BLaER1 (cell line): ENCODE measurements at regions not wholly inside any gene's neighbourhood (a gene's known extent, or its start where the extent isn't known, plus 50 kb on each side); places are given as distances from the start of the nearest gene placed in this dataset.

ENCODE experiments used
- H3K27ac ChIP-seq: shearing (Covaris generic); formaldehyde crosslinking; 2 replicates; pipeline ENCODE4 v1.8.1; 2022
- H3K27me3 ChIP-seq: shearing (Covaris generic); formaldehyde crosslinking; 2 replicates; pipeline ENCODE4 v1.8.1; 2022
- H3K36me3 ChIP-seq: shearing (Covaris generic); formaldehyde crosslinking; 2 replicates; pipeline ENCODE4 v1.8.1; 2022
- H3K4me1 ChIP-seq: shearing (Covaris generic); formaldehyde crosslinking; 2 replicates; pipeline ENCODE4 v1.8.1; 2022
- H3K4me2 ChIP-seq: shearing (Covaris generic); formaldehyde crosslinking; 2 replicates; pipeline ENCODE4 v1.8.1; 2022
- H3K4me3 ChIP-seq: shearing (Covaris generic); formaldehyde crosslinking; 2 replicates; pipeline ENCODE4 v1.8.1; 2022
- H3K9ac ChIP-seq: shearing (Covaris generic); formaldehyde crosslinking; 2 replicates; pipeline ENCODE4 v1.8.1; 2022
- H3K9me3 ChIP-seq: shearing (Covaris generic); formaldehyde crosslinking; 2 replicates; pipeline ENCODE4 v1.8.1; 2022
- H4K20me1 ChIP-seq: shearing (Covaris generic); formaldehyde crosslinking; 2 replicates; pipeline ENCODE4 v1.8.1; 2022
- Cebpa-rat ChIP-seq: shearing (Covaris generic); IDR thresholded peaks from 2 replicates; pipeline ENCODE4 v1.8.1; 2022

DNA sequence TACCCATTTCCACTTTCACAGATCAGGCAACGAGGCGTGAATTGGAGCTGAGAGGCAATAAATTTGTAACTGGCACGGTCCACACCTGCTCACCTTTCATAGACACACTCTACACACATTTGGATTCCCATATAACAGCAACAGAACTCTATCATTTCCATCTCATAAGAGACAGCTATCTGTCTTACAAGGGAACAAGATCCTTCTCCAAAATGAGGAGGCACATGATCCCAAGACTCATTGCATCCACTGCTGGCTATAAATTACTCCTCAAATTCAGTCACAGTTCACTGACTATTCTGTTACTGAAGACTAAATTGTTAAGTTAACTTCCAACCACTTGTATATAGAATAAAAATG lies 342.8 kb downstream of the MATN1 start:
- H3K4me1 ChIP-seq: peaks cover 48% of the 10 kb centered on the region
- H3K36me3 ChIP-seq: no peaks in the 10 kb centered on the region
- H3K4me3 ChIP-seq: no peak overlapping the region
- H3K9me3 ChIP-seq: no peaks in the 10 kb centered on the region
- H3K27ac ChIP-seq: no peak overlapping the region
- H3K27me3 ChIP-seq: 0 out of 2 replicates have a peak, but pooled peaks cover 9% of the 10 kb centered on the region
- no peak for TF ChIP-seq Cebpa-rat
- peak overlapping the region; percentile 90 for H3K4me2 ChIP-seq
- H3K9ac ChIP-seq: no peak overlapping the region
- H4K20me1 ChIP-seq: no peaks in the 10 kb centered on the region

DNA sequence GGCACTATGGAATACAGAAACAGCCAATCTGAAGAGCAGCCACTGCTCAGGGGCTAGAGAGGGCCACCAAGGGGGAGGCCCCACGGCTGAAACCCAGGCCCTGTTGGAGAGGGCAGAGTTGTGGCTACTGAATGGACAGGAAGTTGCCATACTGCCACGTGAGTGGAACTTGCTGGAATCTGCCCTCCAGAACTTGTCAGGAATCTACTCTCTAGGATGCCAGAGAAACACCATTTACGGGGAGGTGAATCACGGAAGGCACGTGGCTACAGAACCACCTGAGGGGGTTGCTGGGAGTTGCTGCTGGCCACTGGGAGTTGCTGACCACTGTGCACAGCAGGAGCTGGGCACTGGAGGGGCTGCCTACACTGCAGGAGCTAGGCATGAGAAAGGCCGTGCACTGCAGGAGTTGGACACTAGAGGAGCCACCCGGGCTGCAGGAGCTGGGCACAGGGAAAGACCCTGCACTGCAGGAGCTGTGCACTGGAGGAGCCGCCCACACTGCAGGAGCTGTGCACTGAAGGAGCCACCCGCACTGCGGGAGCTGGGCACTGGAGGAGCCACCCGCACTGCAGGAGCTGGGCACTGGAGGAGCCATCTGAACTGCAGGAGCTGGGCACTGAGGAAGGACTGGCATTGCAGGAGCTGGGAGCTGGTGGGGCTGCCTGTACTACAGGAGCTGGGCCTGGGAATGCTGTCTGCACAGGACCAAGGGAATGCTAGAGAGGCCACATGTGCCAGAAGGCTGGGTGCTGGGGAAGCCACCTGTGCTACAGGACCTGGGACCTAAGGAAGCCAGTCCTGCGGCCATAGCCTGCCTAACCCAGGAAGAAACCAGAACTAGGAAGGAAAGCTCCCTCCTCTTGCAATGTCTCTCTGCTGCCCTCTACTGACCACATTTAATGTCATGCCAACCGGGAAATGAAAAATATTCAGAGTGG lies 343.4 kb downstream of the MATN1 start:
- Histone ChIP-seq H3K36me3 (no peaks in the 10 kb centered on the region), H3K4me2 (peak overlapping the region; percentile 90), H3K27ac (peak overlapping the region; percentile 85), H3K4me1 (peaks cover 48% of the 10 kb centered on the region), H3K9ac (peak overlapping the region; percentile 58), H3K9me3 (no peaks in the 10 kb centered on the region), H3K27me3 (0 out of 2 replicates have a peak, but pooled peaks cover 9% of the 10 kb centered on the region), H3K4me3 (peak overlapping the region; percentile 41), H4K20me1 (no peaks in the 10 kb centered on the region)
- TF ChIP-seq Cebpa-rat: no peak

DNA sequence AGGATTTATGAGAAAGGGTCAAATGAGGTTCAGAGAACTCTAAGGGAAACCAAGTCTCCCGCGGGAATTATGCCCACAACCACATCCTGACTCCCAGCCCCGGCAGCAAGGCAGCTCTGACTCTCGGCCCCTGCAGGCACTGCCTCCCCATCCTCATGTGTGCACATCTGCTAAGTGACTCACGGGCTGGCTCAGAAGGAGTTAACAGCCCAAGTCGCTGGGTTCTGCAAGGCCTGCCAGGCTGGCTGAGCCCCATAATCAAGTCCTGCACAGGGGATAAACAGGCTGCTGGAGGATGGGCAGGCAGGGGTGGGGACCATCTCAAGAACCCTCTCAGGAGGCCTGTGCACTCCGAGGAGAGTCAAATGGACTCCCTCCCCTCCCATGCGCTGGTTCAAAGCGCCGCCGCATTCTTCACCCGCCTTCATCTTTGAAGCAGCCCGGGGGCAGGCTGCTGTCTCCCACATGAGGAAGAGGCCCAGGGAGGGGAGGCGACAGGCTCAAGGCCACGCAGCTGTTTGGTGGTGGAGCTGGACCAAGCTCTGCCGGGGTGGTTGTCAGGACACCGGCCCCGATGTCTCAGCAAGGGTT lies 344.3 kb downstream of the MATN1 start:
- H3K9me3 ChIP-seq: no peaks in the 10 kb centered on the region
- peak overlapping the region; percentile 58 for H3K9ac ChIP-seq
- peak overlapping the region; percentile 85 for H3K27ac ChIP-seq
- H3K4me3 ChIP-seq: peak overlapping the region; percentile 41
- H3K36me3 ChIP-seq: no peaks in the 10 kb centered on the region
- no peak for TF ChIP-seq Cebpa-rat
- 0 out of 2 replicates have a peak, but pooled peaks cover 9% of the 10 kb centered on the region for H3K27me3 ChIP-seq
- H4K20me1 ChIP-seq: no peaks in the 10 kb centered on the region
- peaks cover 48% of the 10 kb centered on the region for H3K4me1 ChIP-seq
- H3K4me2 ChIP-seq: peak overlapping the region; percentile 90

GRCh38 chr1:30378003-30378596 lies 345.3 kb downstream of the MATN1 start:
- Histone ChIP-seq H3K9me3 (no peaks in the 10 kb centered on the region), H3K9ac (no peak overlapping the region; the same call in 1 of the 2 replicates), H3K4me2 (peak overlapping the region; percentile 90), H4K20me1 (no peaks in the 10 kb centered on the region), H3K4me3 (no peak overlapping the region), H3K27me3 (0 out of 2 replicates have a peak, but pooled peaks cover 9% of the 10 kb centered on the region), H3K4me1 (peaks cover 55% of the 10 kb centered on the region), H3K27ac (peak overlapping the region; percentile 68), H3K36me3 (no peaks in the 10 kb centered on the region)
- TF ChIP-seq Cebpa-rat: no peak

GRCh38 chr1:30377230-30378002 lies 346.0 kb downstream of the MATN1 start:
- H3K9me3 ChIP-seq: no peaks in the 10 kb centered on the region
- peaks cover 62% of the 10 kb centered on the region for H3K4me1 ChIP-seq
- H3K27ac ChIP-seq: peak overlapping the region; percentile 68; the same call in 1 of the 2 replicates
- no peak overlapping the region for H3K9ac ChIP-seq
- no peaks in the 10 kb centered on the region for H3K36me3 ChIP-seq
- 0 out of 2 replicates have a peak, but pooled peaks cover 9% of the 10 kb centered on the region for H3K27me3 ChIP-seq
- H3K4me3 ChIP-seq: no peak overlapping the region
- no peaks in the 10 kb centered on the region for H4K20me1 ChIP-seq
- TF ChIP-seq Cebpa-rat: no peak
- peak overlapping the region; percentile 90 for H3K4me2 ChIP-seq

DNA sequence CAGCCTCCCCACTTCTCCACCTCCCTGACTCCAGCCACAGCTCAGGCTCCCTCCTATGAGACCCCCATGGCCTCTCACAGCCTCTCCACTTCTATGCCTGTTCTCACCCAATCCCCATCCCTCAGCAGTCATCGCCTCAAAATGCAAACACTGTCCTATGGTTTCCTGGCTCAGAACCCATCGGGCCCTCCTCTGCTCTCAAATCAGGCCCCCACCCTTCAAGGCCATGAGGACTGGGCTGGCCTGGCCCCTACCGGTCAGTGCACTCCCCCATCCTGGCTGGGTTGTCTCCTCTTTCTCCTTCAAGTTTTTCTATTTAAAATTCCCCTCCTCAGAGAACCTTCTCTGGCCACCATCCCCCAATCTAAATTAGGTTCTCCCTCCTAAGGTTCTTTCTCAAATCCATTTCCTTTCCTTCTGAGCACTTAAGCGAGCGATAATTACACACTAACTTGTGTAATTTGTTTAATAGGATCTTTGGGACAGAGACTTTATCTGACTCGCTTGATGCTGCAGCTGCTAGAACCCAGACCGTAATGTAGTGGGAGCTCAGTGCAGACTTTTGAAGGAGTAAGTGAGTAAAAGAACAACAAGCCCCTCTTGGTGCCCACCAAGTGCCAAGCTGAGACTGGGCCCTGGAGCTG lies 347.2 kb downstream of the MATN1 start:
- H3K36me3 ChIP-seq: no peaks in the 10 kb centered on the region
- H3K9ac ChIP-seq: no peak overlapping the region
- 0 out of 2 replicates have a peak, but pooled peaks cover 9% of the 10 kb centered on the region for H3K27me3 ChIP-seq
- peaks cover 72% of the 10 kb centered on the region for H3K4me1 ChIP-seq
- H3K4me3 ChIP-seq: no peak overlapping the region
- H4K20me1 ChIP-seq: no peaks in the 10 kb centered on the region
- H3K27ac ChIP-seq: no peak overlapping the region
- H3K9me3 ChIP-seq: no peaks in the 10 kb centered on the region
- 0 out of 2 replicates have a peak overlapping the region, but pooled peaks have one; percentile 3 for H3K4me2 ChIP-seq
- TF ChIP-seq Cebpa-rat: no peak

DNA sequence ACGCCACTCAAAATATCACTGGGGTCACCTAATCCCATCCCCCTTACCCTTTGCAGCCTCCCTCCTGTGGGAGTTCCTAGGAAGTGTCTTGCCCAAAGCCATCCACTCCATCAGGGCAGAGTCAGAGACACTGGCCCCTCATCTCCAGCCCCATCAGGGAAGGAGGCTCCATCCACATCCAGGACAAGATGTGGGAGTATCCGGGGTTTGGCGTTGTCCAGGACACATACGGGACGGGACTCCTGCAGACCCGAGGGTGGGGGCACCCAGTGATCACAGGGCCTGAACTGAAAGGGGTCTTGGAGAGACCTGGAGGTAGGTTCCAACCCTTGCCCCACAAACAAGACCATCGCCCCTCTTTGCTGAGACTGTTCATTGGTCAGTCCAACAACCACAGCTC lies 348.2 kb downstream of the MATN1 start:
- Histone ChIP-seq H3K9ac (no peak overlapping the region), H3K27ac (no peak overlapping the region), H3K27me3 (0 out of 2 replicates have a peak, but pooled peaks cover 9% of the 10 kb centered on the region), H3K9me3 (no peaks in the 10 kb centered on the region), H3K36me3 (no peaks in the 10 kb centered on the region), H3K4me2 (no peak overlapping the region), H4K20me1 (no peaks in the 10 kb centered on the region), H3K4me1 (peaks cover 64% of the 10 kb centered on the region), H3K4me3 (no peak overlapping the region)
- TF ChIP-seq Cebpa-rat: no peak

DNA sequence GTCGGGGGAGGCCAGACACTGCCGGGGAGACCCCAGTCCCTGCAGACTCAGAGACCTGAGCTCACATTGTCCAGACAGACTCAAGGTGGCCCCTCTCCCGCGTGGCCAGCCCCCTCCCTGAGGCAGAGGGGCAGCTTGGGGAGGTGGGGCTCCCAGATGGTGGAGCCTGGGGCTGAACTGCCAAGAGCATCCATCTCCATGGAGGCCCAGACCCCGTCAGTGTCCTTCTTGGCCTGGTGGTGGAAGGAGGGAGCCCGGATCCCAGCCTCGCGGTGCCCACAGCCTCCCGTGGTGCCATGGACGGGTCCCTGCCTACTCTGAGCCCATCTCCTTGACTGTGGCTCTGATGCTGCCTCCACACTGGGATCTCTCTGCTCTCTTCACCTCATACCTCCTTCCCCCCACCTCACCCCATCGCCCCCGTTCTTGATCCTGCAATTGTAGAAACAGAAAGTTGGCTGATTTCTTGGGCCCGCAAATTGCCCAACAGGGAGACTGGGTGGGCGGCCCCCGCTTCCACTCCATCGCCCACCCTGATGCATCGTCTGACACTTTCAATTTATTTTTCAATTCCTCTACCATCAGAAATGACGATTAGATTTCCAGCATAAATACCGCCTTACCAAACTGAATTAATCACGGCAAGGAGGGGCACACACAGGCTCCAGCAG lies 348.9 kb downstream of the MATN1 start:
- Histone ChIP-seq H3K36me3 (no peaks in the 10 kb centered on the region), H4K20me1 (no peaks in the 10 kb centered on the region), H3K4me2 (no peak overlapping the region), H3K9ac (no peak overlapping the region), H3K27me3 (0 out of 2 replicates have a peak, but pooled peaks cover 9% of the 10 kb centered on the region), H3K4me1 (peaks cover 60% of the 10 kb centered on the region), H3K9me3 (no peaks in the 10 kb centered on the region), H3K27ac (no peak overlapping the region), H3K4me3 (no peak overlapping the region)
- no peak for TF ChIP-seq Cebpa-rat
